AG08395 (cell line): ENCODE measurements at regions not wholly inside any gene's neighbourhood (a gene's known extent, or its start where the extent isn't known, plus 50 kb on each side); places are given as distances from the start of the nearest gene placed in this dataset.
"Not testable (repeated sequence)": the region's sequence is repeated elsewhere in the genome, so short reads cannot be mapped to it uniquely, and the experiment has no call there.

Experiments
- DNase-seq: peaks from one replicate; pipeline ENCODE4 v3.0.0; 2012; ENCODE audit warnings: mixed read lengths, low spot score

- no peak for DNase-seq
Measured at GRCh38 chr12:112615196-112615595, 176.4 kb upstream of the RPH3A start.

GRCh38 chr12:112616469-112617152 lies 174.9 kb upstream of the RPH3A start:
- DNase-seq = no peak

DNA sequence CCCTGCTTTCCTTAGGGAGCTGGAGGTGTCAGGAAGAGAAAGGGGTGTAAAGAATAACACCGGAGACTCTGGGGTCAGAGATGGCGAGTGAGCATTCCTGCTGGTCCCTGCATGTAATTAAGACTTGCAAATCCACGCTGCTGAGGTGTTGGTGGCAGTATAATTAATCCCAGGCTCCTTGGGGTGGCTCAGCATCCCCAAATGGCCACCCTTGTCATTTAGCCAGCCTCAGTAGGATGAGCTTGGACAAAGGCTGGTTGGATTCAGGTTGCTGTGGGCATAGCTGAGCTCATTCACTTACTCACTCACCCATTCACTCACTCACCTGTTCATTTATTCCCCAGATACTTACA lies 174.4 kb upstream of the RPH3A start:
- DNase-seq = no peak

DNA sequence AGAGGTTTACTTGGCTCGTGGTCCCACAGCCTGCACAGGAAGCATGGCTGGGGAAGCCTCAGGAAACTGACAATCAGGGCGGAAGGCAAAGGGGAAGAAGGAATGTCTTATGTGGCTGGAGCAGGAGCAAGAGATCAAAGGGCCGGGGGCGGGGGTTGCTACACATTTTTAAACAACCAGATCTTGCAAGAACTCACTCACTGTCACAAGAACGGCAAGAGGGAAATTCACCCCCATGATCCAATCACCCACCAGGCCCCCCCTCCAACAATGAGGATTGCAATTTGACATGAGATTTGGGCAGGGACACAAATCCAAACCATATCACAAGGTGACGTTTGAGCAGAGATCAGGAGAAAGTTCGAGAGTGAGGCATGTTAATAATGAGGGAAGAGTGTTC lies 163.7 kb upstream of the RPH3A start:
- no peak for DNase-seq

GRCh38 chr12:112631974-112632373 lies 159.6 kb upstream of the RPH3A start:
- not testable (repeated sequence) for DNase-seq

DNA sequence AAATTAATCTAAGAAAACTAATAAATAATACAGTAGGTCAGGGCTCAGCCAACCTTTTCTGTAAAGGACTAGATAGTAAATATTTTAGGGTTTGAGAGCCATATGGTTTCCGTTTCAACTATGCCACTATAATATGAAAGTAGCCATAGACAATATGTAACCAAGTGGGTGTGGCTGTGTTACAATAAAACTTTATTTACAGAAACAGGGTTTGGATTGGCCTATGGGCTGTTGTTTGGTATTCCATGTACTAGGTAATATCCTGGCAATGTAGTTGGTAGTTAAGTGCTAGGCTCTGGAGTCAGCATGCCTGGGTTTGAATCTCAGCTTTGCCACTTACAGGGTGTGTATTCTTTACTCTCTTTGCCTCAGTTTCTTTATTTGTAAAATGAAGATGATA lies 156.5 kb upstream of the RPH3A start:
- DNase-seq = no peak

GRCh38 chr12:112638420-112638819 lies 153.1 kb upstream of the RPH3A start:
- no peak for DNase-seq

GRCh38 chr12:112645586-112645985 lies 146.0 kb upstream of the RPH3A start:
- no peak for DNase-seq

DNA sequence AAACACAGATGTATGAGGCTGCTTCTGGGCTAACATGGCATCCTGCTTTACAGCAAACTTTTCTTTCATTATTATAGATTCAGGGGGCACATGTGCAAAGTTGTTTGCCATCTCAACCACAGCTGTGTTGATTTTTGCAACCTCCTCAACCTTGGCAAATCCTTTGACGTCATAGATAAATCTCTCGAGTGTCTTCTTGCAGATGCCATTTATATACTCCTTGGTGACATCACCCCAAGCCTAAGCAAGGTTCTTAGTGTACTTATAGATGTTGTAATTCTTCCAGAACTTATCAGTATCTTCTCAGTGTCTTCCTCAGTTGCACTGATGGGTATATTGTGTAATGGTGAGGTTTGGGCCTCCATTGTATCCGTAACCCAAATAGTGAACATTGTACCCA lies 135.4 kb upstream of the RPH3A start:
- no peak for DNase-seq

- no peak for DNase-seq
Measured at GRCh38 chr12:112664569-112664968, 127.0 kb upstream of the RPH3A start.

DNA sequence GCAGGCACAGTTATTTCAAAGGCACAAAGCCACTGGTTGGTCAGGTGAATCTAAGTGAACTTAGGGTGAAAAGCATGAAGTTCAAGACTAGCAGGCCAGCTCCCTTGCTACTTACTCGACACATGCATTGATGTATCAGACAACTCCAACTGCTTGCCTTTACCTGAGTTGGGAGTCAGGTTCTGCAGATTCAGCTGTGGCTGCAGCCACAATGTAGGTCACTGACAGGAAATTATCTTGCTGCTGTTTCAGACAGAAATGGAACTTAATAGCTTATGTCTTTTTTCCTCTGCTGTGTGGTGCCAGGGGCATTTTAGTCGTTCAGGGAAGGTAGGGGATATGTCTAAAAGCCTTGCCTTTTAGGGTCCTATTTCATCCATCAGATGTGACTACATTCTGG lies 125.6 kb upstream of the RPH3A start:
- DNase-seq = no peak

DNA sequence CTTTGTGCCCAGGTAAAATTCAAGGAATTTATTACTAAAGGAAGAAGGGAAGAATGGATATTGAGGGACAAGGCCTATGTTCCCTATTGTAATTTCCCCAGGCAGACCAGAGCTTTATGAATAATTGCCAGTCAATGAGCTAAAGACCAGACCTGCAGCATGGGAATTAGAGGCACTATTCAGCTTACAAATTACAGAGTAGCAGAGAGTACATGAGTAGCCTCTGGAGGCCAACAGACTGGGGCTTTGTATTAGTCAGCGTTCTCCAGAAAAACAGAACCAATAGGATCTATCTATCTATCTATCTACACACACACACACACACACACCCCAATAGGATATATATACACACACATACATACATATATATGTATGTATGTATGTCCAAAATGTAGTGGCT lies 120.0 kb upstream of the RPH3A start:
- no peak for DNase-seq

DNA sequence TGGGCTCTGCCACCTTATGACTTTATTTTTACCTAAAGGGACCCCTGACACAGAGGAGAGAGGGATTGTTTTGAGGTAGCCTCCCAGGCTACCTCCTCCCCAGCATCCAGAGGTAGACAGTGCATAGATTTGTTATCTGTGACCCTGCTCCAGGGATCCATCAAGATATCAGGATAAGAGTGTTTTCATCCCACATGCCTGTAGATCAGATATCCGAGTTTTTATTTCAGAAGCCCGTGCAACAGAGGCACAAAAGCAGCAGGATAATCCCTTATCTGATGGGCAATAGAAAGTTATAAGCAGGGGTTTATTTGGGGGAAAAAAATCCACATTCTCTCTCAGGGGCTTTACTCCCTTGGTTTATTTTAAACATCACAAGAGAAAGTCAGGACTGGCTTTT lies 117.0 kb upstream of the RPH3A start:
- no peak for DNase-seq

DNA sequence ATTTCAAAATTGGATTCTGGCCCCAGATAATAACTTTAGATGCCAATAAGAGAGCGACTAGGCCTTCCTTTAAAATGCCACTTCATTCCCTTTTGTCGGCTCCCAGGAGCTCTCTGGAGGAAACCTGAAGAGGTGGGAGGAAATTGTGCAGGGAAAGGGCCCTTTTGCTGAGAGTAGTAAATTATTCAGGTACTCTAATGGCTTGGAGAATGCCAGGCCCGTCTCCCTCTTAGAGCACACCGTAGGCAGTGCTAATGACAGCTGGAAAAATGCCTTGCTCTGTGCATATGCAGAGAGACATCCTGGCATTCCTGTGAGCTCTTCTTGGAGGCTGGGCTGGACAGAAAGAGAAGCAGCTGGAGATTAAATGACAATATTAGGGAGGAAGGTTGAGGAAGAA lies 115.0 kb upstream of the RPH3A start:
- DNase-seq = no peak

DNA sequence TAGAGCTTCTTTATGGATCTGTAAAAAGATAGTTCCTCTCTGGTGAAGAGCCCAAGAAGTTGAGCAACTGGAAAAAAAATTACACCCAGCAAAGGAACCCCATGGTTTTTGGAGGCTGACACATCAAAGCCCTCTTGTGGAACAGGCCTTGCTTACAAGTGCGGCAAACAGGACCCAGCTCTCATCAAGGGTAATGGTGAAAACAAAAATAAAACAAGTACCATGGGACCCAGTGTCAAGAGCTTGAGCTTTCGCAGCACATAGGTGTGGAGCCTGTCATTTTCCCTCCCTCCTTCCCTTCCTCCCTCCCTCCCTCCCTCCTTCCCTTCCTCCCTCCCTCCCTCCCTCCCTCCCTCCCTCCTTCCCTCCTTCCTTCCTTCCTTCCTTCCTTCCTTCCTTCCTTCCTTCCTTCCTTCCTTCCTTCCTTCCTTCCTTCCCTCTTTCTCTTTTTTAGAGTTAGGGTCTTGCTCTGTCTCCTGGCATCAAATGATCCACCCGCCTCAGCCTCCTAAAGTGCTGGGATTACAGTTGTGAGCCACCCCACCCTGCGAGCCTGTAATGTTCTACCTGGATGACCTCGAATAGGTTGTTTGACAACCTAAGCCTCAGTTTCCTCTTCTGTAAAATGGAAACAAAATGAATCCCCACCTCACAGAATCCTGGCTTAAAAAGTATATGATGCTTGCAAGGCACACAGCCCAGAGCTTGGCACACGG lies 114.3 kb upstream of the RPH3A start:
- DNase-seq = no peak

DNA sequence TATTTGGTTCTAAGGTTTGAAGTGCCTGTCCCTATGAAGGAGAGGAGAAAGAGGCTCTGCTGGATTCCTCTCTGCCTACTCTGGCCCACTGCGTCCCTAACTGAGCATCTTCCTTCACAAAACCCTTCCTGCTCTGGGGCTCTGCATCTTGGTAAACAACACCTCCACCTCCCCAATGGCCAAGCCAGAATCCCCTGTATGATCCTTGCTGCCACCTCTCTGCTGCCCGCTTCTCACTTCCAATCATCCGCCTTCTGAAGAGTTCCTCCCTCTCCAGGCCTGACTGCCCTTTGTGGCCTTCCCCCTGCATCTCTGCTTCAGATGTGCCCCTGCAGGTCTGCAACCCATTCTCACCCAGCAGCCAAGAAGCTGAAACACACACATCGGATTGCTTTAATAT lies 110.6 kb upstream of the RPH3A start:
- no peak for DNase-seq

- DNase-seq = no peak
Measured at GRCh38 chr12:112682586-112682985, 109.0 kb upstream of the RPH3A start.

GRCh38 chr12:112684742-112685141 lies 106.8 kb upstream of the RPH3A start:
- no peak for DNase-seq

- no peak for DNase-seq
Measured at GRCh38 chr12:112685321-112685720, 106.2 kb upstream of the RPH3A start.

GRCh38 chr12:112686373-112686772 lies 105.2 kb upstream of the RPH3A start:
- DNase-seq = no peak

- no peak for DNase-seq
Measured at GRCh38 chr12:112694065-112694464, 97.5 kb upstream of the RPH3A start.

DNA sequence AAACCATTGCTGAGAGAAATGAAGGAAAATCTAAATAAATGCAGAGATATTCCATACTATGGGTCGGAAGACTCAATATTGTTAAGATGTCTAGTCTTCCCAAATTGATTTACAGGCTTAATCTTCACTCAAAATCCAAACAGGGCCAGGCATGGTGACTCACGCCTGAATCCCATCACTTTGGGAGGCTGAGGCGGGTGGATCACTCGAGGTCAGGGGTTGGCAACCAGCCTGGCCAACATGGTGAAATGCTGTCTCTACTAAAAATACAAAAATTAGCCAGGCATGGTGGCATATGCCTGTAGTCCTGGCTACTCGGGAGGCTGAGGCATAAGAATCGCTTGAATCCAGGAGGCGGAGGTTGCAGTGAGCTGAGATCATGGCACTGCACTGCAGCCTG lies 94.1 kb upstream of the RPH3A start:
- not testable (repeated sequence) for DNase-seq

DNA sequence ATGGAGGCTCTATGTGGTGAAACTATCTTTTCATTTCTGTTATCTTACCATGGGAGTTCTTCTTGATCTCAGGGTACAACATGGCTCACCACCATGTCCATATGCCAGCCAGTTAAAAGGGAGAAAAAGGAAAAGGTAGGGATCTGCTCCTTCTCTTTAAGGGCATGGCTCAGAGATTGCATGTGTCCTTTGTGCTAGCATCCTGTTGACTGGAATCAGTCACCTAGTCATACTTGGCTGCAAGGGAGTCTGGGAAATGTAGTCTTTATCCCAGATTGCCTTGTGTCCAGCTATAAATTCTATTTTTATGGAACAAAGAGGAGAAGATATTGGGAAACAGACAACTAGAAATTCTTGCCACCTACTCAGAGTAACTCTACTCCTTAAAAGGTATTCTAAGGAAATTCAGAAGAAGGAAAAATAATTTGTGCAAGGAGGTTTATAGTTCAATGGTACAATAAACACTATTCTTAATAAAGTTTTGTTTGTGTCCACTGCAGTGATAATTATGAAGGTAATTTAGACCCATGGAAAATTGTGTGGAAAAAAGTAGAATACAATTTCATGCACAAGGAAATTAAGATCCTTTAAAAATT lies 86.4 kb upstream of the RPH3A start:
- DNase-seq = no peak

- DNase-seq = no peak
Measured at GRCh38 chr12:112710414-112710813, 81.1 kb upstream of the RPH3A start.
